Karpas-422 (cell line): ENCODE measurements at regions not wholly inside any gene's neighbourhood (a gene's known extent, or its start where the extent isn't known, plus 50 kb on each side); places are given as distances from the start of the nearest gene placed in this dataset.

Source experiments
- DNase-seq: peaks from one replicate; pipeline ENCODE4 v3.0.0-alpha.2; 2015
- H2AFZ ChIP-seq: fragments of 200-600 bp; sonication (generic); 2 replicates; pipeline ENCODE4 v1.6.1; 2014; ENCODE audit warnings: antibody characterized with exemption, low read length, mixed read lengths
- H3K27ac ChIP-seq: fragments of 200-600 bp; sonication (generic); 2 replicates; pipeline ENCODE4 v1.5.1; 2014; ENCODE audit warnings: mild to moderate bottlenecking, low read length, moderate library complexity
- H3K27me3 ChIP-seq: fragments of 200-600 bp; sonication (generic); 2 replicates; pipeline ENCODE4 v1.6.1; 2014; ENCODE audit warnings: low read length, mixed read lengths
- H3K36me3 ChIP-seq: fragments of 200-600 bp; sonication (generic); 2 replicates; pipeline ENCODE4 v1.6.1; 2014; ENCODE audit warnings: low read length, mixed read lengths; ENCODE audit not compliant: insufficient read depth
- H3K4me1 ChIP-seq: fragments of 200-600 bp; sonication (generic); 2 replicates; pipeline ENCODE4 v1.6.1; 2014; ENCODE audit warnings: mild to moderate bottlenecking, low read length, mixed read lengths
- H3K4me2 ChIP-seq: fragments of 200-600 bp; sonication (generic); 2 replicates; pipeline ENCODE4 v1.6.1; 2014; ENCODE audit warnings: low read length, low read depth, mild to moderate bottlenecking; ENCODE audit not compliant: poor library complexity, severe bottlenecking
- H3K4me3 ChIP-seq: fragments of 200-600 bp; sonication (generic); 2 replicates; pipeline ENCODE4 v1.5.1; 2014; ENCODE audit warnings: mild to moderate bottlenecking, antibody characterized with exemption, low read length, mixed read lengths
- H3K79me2 ChIP-seq: fragments of 200-600 bp; sonication (generic); 2 replicates; pipeline ENCODE4 v1.6.1; 2014; ENCODE audit warnings: mild to moderate bottlenecking, low read length, mixed read lengths
- H3K9ac ChIP-seq: fragments of 200-600 bp; sonication (generic); 2 replicates; pipeline ENCODE4 v1.6.0; 2014; ENCODE audit warnings: low read length
- H3K9me2 ChIP-seq: fragments of 200-600 bp; sonication (generic), shearing (Covaris generic); replicated peaks from 2 replicates; pipeline ENCODE4 v1.6.0; 2014; ENCODE audit warnings: mild to moderate bottlenecking, low read length, moderate library complexity; ENCODE audit not compliant: insufficient read depth
- H3K9me3 ChIP-seq: fragments of 300-700, 200-600 bp; sonication (generic); 2 replicates; pipeline ENCODE4 v1.6.1; 2014; ENCODE audit warnings: low read length, mixed read lengths
- H4K20me1 ChIP-seq: fragments of 200-600 bp; sonication (generic); 2 replicates; pipeline ENCODE4 v1.6.1; 2014; ENCODE audit warnings: mild to moderate bottlenecking, antibody characterized with exemption, low read length, low read depth; ENCODE audit not compliant: insufficient read depth

GRCh38 chr7:86592185-86592584, 51.5 kb upstream of the GRM3 start:
- H3K4me3 ChIP-seq = no peak overlapping the region
- H3K36me3 ChIP-seq = no peaks in the 10 kb centered on the region
- H3K4me1 ChIP-seq = no peaks in the 10 kb centered on the region
- H3K27ac ChIP-seq = no peak overlapping the region
- H3K79me2 ChIP-seq = no peaks in the 10 kb centered on the region
- H2AFZ ChIP-seq = no peak overlapping the region
- H3K4me2 ChIP-seq = no peak overlapping the region
- H3K27me3 ChIP-seq = no peaks in the 10 kb centered on the region
- H3K9me3 ChIP-seq = no peaks in the 10 kb centered on the region
- no peak for DNase-seq
- H3K9ac ChIP-seq = no peak overlapping the region
- H3K9me2 ChIP-seq = no peaks in the 10 kb centered on the region
- H4K20me1 ChIP-seq = no peaks in the 10 kb centered on the region

- Histone ChIP-seq H3K4me1 (no peaks in the 10 kb centered on the region), H3K4me3 (no peak overlapping the region), H3K36me3 (no peaks in the 10 kb centered on the region), H3K9ac (no peak overlapping the region), H3K27ac (no peak overlapping the region), H3K4me2 (no peak overlapping the region), H4K20me1 (no peaks in the 10 kb centered on the region), H3K9me3 (no peaks in the 10 kb centered on the region), H2AFZ (no peak overlapping the region), H3K9me2 (no peaks in the 10 kb centered on the region), H3K27me3 (no peaks in the 10 kb centered on the region), H3K79me2 (no peaks in the 10 kb centered on the region)
- no peak for DNase-seq
Observed at GRCh38 chr7:86574006-86574405, 69.7 kb upstream of the GRM3 start.

GRCh38 chr7:86558680-86559501, 84.8 kb upstream of the GRM3 start:
- Histone ChIP-seq H3K9me3 (no peaks in the 10 kb centered on the region; the same call in 1 of the 2 replicates), H2AFZ (no peak overlapping the region), H3K27me3 (no peaks in the 10 kb centered on the region), H3K4me2 (no peak overlapping the region), H3K79me2 (no peaks in the 10 kb centered on the region), H3K36me3 (no peaks in the 10 kb centered on the region), H3K9me2 (no peaks in the 10 kb centered on the region), H3K4me3 (no peak overlapping the region), H4K20me1 (no peaks in the 10 kb centered on the region), H3K4me1 (no peaks in the 10 kb centered on the region), H3K27ac (no peak overlapping the region), H3K9ac (no peak overlapping the region)
- DNase-seq = no peak

- Histone ChIP-seq H3K4me2 (no peak overlapping the region), H3K9me3 (no peaks in the 10 kb centered on the region), H3K4me3 (no peak overlapping the region), H3K79me2 (no peaks in the 10 kb centered on the region), H3K9me2 (no peaks in the 10 kb centered on the region; the same call in 1 of the 2 replicates), H4K20me1 (no peaks in the 10 kb centered on the region), H3K27ac (no peak overlapping the region), H3K4me1 (no peaks in the 10 kb centered on the region), H3K36me3 (no peaks in the 10 kb centered on the region), H3K27me3 (no peaks in the 10 kb centered on the region), H3K9ac (no peak overlapping the region), H2AFZ (no peak overlapping the region)
- no peak for DNase-seq
Observed at GRCh38 chr7:86534641-86535040, 109.1 kb upstream of the GRM3 start.

DNA sequence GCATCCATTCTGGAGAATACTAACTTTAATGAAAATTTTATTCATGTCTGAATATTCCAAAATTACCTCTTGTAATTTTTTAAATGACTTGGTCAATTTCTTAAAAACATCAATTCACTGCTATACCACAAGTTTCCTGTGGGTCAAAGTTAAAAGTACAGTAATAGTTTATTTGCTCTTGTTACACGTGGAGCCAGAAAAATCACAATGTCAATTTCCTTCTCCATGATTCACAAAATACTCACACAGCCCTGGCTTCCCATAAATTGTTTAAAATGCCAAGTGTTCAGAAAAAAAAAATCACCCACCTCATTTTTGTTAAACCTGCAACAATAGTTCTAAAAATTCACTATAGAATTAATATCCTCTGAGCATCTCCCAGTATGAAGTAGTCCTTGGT, 139.5 kb upstream of the GRM3 start:
- Histone ChIP-seq H3K4me1 (no peaks in the 10 kb centered on the region), H3K79me2 (no peaks in the 10 kb centered on the region), H3K27me3 (no peaks in the 10 kb centered on the region), H4K20me1 (no peaks in the 10 kb centered on the region), H3K4me2 (no peak overlapping the region), H3K9me3 (no peaks in the 10 kb centered on the region), H3K36me3 (no peaks in the 10 kb centered on the region), H3K9ac (no peak overlapping the region), H3K4me3 (no peak overlapping the region), H3K9me2 (no peaks in the 10 kb centered on the region), H3K27ac (no peak overlapping the region), H2AFZ (no peak overlapping the region)
- no peak for DNase-seq

DNA sequence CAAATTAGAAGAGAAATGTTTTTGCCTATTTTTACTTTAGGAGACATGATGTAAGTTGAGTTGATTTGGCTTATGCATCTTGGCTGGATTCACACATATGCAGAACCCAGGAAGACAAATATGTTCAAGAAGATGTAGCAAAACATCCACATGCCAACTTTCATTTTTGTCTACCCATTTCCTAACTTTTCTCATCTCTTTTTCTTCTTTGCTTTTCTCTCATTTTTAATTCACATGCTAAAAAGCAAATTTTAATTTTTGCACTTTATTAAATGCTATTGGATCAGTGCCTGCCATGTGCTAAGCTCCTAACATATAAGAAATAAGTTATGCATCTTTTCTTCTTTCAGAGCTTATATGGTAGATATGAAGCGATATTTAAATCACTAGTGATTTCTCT, 143.7 kb upstream of the GRM3 start:
- Histone ChIP-seq H2AFZ (no peak overlapping the region), H3K27ac (no peak overlapping the region), H3K9me3 (no peaks in the 10 kb centered on the region), H3K4me2 (no peak overlapping the region), H3K36me3 (no peaks in the 10 kb centered on the region), H3K79me2 (no peaks in the 10 kb centered on the region), H3K9me2 (no peaks in the 10 kb centered on the region), H3K27me3 (no peaks in the 10 kb centered on the region), H3K4me3 (no peak overlapping the region), H4K20me1 (no peaks in the 10 kb centered on the region), H3K9ac (no peak overlapping the region), H3K4me1 (no peaks in the 10 kb centered on the region)
- no peak for DNase-seq

- H3K27ac ChIP-seq = no peak overlapping the region
- H3K36me3 ChIP-seq = no peaks in the 10 kb centered on the region
- DNase-seq = no peak
- no peaks in the 10 kb centered on the region for H3K4me1 ChIP-seq
- H3K4me3 ChIP-seq = no peak overlapping the region
- H3K9ac ChIP-seq = no peak overlapping the region
- H3K9me3 ChIP-seq = no peaks in the 10 kb centered on the region
- H2AFZ ChIP-seq = no peak overlapping the region
- H3K9me2 ChIP-seq = no peaks in the 10 kb centered on the region
- no peak overlapping the region for H3K4me2 ChIP-seq
- no peaks in the 10 kb centered on the region for H3K27me3 ChIP-seq
- H4K20me1 ChIP-seq = no peaks in the 10 kb centered on the region
- no peaks in the 10 kb centered on the region for H3K79me2 ChIP-seq
Observed at GRCh38 chr7:86485827-86486226, 157.9 kb upstream of the GRM3 start.

GRCh38 chr7:86479144-86479543, 164.6 kb upstream of the GRM3 start:
- no peaks in the 10 kb centered on the region for H4K20me1 ChIP-seq
- H3K9me3 ChIP-seq = no peaks in the 10 kb centered on the region
- no peaks in the 10 kb centered on the region for H3K36me3 ChIP-seq
- DNase-seq = no peak
- no peaks in the 10 kb centered on the region for H3K79me2 ChIP-seq
- H2AFZ ChIP-seq = no peak overlapping the region
- H3K27ac ChIP-seq = no peak overlapping the region
- H3K9me2 ChIP-seq = no peaks in the 10 kb centered on the region
- no peak overlapping the region for H3K9ac ChIP-seq
- no peaks in the 10 kb centered on the region for H3K4me1 ChIP-seq
- H3K4me3 ChIP-seq = no peak overlapping the region
- no peaks in the 10 kb centered on the region for H3K27me3 ChIP-seq
- H3K4me2 ChIP-seq = no peak overlapping the region
